ENCODE measurements at regions not wholly inside any gene's neighbourhood (a gene's known extent, or its start where the extent isn't known, plus 50 kb on each side); places are given as distances from the start of the nearest gene placed in this dataset.

DNA sequence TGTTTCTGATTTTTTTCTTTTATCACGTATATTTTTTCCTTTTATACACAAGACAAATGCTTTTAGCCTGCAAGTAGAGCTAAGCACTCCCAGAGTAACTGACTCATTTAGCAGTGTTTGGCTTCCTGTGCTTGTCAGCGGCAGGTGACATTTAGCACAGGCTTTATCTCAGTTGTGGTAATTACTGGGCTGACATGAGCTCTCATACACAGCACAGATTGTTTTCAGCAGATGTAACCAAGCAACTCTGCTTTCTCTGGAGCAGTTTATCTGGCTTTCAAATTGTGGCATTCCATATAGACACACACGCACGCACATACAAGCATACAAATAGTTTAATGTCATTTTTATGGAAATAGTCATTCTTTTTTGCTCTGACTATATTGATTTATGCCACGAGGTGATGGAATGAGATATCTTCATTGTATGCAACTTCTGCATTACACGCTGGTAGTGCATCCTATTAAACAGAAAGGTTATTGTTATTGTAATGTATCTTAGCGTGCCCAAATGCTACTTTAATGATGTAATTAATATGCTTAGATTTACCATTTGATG, 379.0 kb upstream of the GRAMD2B start:
- no peak for TF ChIP-seq POLR2A (IDR thresholded peaks at IDR 0.05; ENCODE audit: low read depth)
- TF ChIP-seq, protein P1, sequence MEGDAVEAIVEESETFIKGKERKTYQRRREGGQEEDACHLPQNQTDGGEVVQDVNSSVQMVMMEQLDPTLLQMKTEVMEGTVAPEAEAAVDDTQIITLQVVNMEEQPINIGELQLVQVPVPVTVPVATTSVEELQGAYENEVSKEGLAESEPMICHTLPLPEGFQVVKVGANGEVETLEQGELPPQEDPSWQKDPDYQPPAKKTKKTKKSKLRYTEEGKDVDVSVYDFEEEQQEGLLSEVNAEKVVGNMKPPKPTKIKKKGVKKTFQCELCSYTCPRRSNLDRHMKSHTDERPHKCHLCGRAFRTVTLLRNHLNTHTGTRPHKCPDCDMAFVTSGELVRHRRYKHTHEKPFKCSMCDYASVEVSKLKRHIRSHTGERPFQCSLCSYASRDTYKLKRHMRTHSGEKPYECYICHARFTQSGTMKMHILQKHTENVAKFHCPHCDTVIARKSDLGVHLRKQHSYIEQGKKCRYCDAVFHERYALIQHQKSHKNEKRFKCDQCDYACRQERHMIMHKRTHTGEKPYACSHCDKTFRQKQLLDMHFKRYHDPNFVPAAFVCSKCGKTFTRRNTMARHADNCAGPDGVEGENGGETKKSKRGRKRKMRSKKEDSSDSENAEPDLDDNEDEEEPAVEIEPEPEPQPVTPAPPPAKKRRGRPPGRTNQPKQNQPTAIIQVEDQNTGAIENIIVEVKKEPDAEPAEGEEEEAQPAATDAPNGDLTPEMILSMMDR (IDR thresholded peaks at IDR 0.05): no peak
- no peak for TF ChIP-seq EP300 (IDR thresholded peaks at IDR 0.05)
- TF ChIP-seq POLR2AphosphoS5 (IDR thresholded peaks at IDR 0.05): no peak

Measured in esophagus muscularis mucosa (tissue), 4 donors.